ENCODE measurements at regions not wholly inside any gene's neighbourhood (a gene's known extent, or its start where the extent isn't known, plus 50 kb on each side); places are given as distances from the start of the nearest gene placed in this dataset.

DNA sequence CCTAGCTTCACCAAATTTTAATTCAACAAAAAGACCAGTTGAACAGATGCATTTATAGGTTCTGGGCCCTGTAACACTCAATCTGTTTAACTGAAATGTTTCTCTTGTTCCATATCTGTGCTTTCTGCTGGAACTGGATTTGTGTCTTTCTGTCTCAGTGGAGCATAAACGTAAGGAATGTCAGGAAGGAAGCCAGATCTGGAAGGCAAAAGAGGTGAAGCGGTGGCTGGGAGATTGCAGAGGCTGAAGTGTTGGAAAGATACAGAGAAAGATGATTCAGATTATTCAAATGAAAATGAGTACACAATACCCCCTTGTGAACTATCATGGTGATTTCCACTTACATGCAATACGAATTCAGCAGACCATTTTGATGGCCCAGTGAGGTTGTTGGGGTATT lies 406.8 kb downstream of the BRINP1 start:
- DNase-seq = no peak

DNA sequence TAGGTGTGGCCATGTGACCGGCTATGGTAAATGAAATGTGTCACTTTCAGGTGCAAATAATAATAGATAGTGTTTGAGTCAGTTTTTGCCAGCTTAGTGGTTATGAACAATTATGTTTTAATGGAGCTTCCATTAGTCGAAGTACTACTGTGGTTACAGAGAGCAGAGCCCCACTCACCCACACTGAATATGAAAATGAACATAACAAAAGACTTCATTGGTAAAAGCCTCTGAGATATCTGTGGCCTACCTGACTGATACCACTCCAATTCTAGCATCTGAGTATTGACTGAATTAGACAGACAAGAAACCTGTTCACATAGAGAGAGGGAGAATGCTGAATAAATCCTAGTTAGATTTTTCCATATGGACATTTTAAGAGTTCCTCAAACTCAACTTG lies 405.6 kb downstream of the BRINP1 start:
- no peak for DNase-seq

DNA sequence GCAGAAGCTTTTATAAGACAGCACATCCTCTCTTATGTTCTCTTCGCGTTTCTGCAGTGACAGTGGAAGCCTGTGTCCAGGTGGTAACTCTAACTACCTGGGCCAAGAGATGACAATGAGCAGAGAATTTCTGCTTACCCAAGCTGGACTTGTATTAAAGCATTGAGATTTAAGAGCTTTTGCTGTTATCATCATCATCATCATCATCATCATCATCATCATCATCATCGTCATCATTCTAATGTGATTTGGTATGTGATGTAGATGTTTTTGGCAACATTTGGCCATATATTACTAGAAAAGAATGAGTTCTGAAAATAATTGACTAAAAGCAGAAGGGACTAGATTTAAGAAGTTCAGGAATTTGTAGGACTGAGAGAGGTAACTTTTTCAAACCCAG lies 401.3 kb downstream of the BRINP1 start:
- no peak for DNase-seq

DNA sequence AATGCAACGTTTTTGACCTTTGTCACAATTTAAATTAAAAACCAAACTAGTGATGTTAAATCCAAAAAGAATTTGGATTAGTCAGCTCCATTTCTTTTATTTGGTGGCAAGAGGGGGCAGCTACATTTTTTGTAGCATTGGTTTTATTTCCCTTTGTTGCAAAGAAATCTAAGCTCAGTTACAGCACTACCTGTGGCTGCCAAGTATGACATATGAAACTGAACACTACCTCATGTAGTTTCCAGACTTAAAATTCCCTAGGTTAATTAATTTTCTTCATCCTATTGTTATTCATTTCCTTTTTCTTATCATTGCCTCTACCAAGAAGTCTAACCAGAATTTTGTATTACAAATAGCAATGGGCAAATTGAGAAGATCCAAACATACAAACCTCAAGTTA lies 393.5 kb downstream of the BRINP1 start:
- DNase-seq = no peak

DNA sequence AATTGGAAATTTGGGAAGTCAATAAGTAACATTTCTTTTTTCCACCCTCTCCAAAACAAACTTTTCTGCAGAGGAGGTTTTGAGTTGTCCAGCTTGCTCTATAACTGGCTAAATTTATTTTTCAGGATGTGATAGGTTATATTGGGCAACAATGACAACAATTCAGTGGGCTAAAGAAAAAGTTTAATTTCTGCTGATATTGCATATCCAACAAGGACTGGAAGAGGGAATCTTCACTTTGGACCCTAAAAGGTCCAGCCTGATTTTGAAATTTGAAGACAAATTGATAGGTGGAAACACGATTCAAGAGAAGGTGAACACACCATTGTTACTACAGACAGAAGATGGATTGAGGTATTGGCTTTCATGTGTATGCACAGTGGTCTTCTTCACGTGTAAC lies 393.1 kb downstream of the BRINP1 start:
- no peak for DNase-seq

DNA sequence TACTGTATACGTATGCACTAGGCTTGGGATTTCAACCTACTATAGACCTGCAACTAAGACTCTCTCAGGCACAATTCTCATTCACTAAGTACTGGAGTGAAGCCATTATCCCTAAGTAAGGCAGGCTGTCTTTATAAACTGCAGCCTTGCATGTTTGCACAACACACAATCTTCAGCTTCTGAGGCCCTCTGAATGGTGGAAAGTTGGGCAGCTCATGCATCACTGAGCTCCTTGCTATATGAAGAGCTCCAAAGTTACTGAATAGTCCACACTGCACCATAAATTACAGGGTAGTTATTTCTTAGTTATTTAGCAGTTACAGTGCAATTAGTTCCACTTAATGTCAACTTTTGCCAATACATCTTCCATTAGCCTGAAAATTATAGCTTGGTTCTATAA lies 384.6 kb downstream of the BRINP1 start:
- no peak for DNase-seq

DNA sequence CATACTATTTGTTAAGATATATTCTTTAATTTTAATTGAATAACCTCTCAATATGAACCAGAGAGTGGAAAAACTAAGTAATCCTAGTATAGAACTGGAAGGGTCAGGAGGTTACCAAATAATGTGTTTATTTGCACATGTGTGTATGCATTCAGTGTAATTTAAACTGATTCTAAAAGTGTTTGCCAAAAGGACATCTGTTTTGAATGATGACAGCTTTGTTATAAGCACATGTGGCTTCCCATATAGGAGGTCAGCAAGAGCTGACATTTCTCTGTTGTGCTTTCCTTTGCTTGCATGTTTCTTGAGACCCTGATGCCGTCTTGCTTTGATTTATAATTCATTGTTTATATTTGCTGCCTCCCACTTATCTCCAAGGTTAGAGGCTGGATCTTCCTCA lies 383.4 kb downstream of the BRINP1 start:
- DNase-seq = no peak

DNA sequence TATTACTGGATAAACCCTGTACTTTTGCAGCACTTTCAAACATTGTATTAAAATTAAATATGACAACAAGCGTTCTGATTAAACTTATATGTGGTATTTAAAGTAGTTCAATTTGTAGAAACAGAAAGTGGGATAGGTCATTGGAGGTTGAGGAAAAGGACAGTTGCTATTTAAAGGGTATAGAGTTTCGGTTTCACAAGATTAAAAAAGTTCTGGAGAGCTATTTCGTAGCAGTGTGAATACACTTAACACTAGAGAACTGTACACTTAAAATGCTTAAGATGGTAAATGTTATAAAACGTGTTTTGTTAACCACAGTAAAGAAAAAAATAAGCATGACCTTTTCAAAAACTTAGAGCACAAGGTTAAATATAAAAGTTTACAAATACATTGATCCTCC lies 382.1 kb downstream of the BRINP1 start:
- DNase-seq = no peak

DNA sequence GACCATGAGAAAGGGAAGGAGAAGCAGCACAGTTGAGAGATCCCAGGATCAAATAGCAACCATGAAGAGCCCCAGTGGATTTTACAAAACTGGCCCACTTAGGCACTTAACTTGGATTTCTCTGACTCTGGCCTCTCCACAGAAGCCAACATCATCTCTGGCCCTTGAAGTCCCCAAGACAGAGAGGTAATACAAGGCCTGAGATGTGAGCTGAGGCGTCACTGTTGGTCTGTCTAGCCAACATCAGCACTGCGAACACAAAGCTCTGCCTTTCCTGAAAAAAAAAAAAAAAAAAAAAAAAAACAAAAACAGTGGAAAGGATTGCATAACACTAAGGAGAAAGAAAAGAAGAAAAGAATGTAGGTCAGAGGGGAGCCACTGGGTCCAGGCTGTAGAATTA lies 378.3 kb downstream of the BRINP1 start:
- no peak for DNase-seq

DNA sequence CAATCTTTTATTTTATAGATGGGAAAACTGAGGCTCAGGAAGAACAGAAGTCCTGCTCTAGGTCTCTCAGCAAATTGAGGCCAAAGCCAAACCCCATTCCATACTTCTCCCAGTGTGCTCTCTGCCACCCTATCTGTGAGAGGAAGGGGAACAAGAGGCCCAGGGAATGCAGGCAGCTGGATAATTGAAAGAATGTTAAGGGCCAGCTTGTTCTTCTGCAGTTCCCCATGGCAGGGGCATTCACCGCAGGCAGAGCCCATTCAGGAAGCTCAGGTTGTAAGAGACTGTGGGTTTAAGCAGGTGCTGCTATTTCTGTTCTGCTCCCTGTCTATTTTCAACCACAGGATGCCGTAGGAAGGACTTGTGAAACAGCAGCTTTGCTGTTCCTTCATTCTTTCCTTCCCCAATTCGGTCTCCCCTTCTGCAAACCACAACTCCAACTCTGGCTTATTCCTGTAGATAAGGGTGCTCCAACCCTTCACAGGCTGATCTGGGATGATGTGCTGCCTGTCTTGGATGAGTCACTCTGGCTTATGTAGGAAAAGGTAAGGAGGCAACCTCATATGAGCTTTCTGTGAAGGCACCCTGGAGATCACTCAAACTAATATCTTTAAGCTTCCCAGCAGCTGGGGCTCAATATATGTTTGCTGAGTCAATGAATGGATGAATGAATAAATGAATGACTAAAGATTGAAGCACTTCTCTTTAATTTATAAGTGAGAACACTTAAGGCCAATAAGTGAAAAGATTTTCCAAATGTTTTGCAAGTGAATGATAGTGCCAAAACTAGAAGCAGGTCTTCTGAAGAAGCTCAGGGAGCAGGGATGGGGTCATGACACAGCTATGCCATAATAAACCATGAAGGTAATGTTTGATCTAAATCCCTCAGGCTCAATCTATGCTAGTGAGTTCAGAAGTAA lies 377.6 kb downstream of the BRINP1 start:
- no peak for DNase-seq

DNA sequence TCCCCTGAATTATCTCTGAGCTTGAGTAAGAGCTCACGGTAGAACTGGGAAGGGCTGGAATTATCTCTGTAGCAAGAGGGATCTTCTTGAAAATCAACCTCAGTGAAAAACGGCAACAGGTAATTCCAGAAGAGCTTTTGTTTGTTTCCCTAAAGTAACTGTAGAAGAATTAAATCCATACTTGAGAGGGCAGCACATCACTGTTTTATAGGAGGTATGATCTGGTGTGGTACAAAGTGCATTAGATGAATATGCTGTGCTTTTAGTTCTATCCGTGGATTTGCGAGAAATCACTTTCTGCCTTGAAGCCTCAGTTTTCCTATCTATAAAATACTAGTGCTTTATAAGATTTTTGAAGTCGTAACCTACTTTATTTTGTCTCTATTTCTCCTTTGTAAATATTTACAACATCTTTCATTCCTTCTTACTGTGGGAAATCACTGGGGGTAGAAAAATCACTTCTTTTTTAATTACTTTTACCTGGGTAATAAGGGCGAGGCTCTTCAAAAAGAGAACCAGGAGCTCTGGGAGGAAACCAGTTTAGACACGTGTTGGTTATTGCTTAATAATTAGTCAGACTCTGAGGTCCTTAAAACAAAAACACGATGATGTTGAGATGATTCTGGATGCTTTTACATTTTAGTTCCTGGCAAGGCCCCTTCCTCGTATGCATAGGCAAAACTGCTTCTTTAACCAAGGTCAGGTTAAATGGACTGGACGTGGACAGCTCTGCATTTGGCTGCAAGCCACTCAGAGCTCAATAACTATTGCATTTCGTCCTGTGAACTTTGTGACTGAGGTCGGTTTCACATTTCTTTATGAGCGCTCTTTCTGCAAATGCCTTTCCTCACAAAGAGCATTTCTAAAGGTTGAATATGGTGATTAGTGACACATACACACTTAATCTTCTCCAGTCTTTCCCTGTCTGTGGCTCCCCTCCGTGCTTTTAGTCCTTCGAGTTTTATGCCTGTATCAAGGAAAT lies 376.1 kb downstream of the BRINP1 start:
- peak; percentile 11 for DNase-seq

DNA sequence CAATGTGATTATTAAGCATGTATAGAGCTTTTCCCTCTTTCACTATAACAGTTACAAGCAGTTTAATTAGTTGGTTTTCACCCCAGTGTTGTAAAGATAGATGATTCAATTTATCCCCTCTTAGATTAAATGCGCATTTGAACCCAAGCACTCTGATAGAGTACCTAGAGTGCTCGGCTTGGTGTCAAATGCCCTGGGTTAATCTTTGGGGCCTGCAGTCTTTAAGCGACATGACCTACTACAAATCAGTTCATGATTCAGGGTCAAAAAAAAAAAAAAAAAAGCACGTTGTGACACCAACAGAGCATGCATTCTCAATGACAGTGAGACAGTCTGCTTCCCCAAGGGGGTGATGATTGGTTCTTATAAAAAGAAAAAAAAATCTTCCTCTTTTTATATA lies 375.3 kb downstream of the BRINP1 start:
- DNase-seq = no peak

DNA sequence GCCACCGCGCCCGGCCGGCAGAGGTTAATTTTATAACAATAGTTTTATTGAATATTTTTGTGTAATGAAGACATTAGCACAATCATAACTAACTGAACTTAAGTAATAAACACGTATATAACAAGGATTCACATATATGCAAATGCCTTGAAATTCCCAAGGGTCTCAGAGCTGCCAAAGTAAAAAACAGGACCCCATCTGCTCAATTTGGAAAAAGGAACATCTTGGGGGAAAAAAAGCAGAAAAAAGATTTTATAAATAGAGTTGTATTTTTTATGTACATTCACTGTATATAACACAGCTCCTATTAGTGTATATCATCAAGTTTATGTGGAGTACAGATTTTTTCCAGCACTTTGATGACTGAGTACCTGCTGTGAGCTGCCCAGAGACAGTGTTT lies 366.7 kb downstream of the BRINP1 start:
- DNase-seq = no peak

DNA sequence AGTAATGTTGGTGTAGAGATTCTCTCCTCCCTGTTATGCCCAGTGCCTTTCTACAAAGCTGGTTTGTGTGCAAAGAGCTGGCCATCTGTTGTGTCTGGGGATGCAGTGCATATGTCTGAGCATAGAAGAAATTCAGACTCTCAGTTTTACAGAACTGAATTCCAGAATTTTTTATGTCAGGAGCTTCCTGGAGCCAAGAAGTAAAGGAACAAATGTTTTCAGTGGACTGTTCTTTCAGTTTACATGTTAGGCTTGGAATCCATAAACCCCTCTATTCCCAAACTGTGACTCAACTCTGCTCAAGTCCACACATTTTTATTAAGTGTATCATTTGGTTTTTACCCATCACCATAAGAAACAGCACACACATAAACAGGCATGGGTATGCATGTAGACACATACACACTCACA lies 366.0 kb downstream of the BRINP1 start:
- no peak for DNase-seq

DNA sequence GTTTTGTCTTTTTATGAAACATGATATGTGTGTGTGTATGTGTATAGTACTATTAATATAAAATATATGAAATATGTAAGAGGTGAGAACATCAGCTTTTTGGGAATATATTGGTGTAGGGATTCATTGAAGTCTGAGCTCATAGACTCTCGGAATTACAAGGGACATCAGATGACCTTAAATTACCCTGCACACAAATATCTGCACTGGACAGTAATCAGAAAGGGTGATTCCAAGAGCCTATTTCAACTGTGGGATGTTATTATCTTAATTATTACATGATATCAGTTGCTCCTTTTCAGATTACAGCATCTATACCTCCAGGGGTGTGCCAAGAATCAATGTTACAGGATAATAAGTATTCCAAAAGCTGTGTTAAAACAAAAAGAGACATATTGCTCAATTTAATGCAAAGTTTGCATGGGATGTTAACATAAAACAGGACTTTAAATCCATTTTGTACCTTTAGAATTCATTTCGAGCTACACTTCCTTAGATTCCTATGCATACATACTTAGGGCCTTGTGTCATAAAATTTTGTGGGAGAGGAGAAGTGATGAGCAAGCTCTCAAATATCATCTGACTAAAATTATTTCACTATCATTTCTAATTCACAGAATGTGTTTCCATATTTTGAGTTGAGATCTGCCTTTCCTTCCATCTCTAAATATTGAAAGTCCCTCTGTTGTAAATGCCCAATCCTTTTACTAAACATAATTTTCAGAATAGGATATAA lies 365.2 kb downstream of the BRINP1 start:
- DNase-seq = peak; percentile 22

DNA sequence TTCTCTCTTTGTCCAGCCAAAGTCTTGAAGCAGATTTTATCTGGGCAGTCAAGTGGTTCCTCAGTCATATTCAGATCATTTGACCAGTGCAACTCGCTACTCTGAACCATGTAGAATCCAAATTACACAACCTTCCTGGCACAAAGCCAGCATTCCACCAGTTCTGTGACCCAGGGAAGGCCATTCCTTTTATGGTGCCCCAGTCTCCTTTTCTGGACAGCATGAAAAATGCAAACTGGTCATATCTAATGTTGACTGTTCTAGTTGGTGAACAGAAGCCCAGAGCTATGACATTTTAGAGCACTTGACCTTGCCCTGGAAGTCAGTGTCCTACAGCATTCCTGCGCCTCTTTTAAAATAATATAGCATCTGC lies 364.6 kb downstream of the BRINP1 start:
- peak; percentile 17 for DNase-seq

DNA sequence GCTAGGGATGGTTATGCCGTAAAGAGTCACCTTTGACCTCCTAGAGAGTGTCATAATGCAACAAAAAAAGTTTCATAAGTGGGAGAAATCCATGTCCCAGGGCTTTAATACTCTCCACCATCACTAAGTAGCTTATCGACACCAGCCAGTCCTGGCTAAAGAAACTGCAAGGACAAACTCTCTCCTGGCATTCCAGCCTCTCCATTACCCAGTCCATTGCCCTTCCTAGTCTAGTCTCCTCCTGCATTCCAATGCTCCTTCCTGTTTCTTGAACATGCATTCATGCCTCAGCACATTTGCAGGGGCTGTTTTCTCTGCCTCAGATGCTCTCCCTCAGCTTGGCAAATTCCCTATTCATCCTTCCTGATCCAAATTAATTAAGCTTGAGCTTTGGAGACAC lies 364.1 kb downstream of the BRINP1 start:
- DNase-seq = no peak

DNA sequence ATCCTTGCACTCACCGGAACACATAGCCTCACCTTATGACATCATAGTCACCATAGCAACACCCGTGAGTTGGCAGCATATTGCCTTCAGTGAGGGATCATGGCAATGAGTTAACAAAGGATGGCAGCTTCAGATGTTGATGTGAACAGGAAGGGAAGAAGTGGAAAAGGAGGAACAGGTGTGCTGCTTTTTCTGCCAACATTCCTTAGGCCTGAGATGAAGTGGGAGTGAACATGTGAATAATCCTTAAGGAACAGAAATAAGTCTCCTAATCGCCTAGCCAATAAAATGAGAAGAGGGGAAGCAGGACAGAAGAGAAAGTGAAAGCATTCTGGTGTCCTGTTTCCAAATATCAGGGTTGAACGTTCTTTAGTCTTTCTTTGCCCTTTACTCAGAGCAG lies 360.0 kb downstream of the BRINP1 start:
- no peak for DNase-seq

DNA sequence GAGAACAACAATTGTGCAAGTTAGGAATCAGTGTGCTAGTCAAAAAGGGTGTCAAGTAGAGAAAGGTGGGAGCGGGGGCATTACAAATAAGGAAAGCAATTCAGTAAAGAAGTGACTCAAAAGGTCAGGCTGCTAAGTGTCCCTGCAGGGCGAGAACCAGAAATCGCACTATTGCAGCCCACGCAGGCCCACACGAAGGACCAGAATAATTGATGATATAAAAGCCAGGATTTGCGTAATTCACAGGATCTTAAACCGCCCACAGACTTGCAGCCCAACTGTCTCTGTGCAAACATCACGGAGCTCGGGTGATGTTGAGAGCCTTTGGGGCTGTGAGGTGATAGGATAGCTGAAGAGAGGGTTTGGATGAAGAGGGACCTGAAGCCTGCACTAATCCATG lies 349.0 kb downstream of the BRINP1 start:
- DNase-seq = no peak

DNA sequence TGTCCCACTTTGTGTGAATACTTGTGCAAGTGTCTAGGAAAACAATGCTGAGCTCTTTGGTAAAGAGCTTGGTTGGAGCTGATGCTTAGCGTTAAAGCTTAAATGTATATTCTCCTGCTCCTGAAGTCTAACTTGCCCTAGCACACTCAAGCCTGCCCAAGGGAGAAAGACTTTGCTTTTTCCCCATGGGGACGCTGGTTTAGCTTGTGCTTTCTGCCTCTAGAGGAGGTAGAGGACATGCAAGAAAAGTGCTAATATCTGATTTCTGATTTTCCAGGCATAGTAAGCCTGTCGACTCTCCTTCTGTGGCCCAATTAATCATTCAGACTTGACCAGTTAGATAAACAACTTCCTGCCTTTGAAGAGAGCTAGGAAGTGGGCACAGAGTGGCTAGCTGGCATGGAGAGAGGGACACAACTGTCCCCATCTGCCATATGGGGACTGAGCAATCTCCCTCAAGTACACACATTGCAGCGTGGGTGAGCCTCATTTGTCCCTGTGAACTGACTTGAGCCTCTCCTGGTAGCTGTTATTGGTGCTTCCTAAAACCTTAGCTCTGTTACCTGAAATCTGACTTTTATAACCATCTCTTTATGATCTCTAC lies 348.4 kb downstream of the BRINP1 start:
- no peak for DNase-seq

DNA sequence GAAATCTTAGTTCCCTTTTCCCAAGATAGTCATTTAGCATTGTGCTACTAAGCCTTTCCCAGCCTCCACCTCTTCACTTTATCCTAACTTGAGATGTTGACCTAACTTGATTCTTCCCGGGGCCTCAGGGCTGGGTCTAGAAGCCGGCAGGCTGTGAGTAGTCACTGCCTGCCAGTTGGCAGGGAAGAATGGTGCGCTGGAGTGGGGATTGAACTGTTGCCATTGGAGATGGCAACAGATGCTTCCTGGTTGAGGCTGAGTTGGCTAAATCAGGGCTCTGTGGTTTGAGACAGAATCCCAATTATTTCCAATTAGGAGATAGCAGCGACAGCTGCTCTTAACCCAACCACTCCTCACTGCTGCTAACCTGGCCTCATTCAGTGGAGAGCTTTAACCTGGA lies 343.1 kb downstream of the BRINP1 start:
- DNase-seq = no peak

Measured in right kidney (tissue), 1 donor.